ENCODE measurements at regions not wholly inside any gene's neighbourhood (a gene's known extent, or its start where the extent isn't known, plus 50 kb on each side); places are given as distances from the start of the nearest gene placed in this dataset.

GRCh38 chr12:61525331-61525730 is 734.9 kb upstream of the USP15 start:
- Histone ChIP-seq H3K4me3 (ENCODE audit: control insufficient read depth in 2 of 3, extremely low read depth in 1 of 3, insufficient read depth in 2 of 3, low read depth in 1 of 3, low read length in 3 of 3) (no peak overlapping the region), H3K9ac (ENCODE audit: control insufficient read depth, extremely low read depth, insufficient read depth, low read length) (no peak overlapping the region), H3K4me1 (ENCODE audit: control insufficient read depth, extremely low read depth, insufficient read depth, low read length) (no peaks in the 10 kb centered on the region), H2AFZ (ENCODE audit: control insufficient read depth, low read length) (no peak overlapping the region), H3K4me2 (ENCODE audit: control insufficient read depth, extremely low read depth, insufficient read depth, low read depth, low read length) (no peak overlapping the region), H3K79me2 (ENCODE audit: control insufficient read depth, insufficient read depth, low read length) (no peaks in the 10 kb centered on the region), H3K36me3 (ENCODE audit: control insufficient read depth in 2 of 2, extremely low read depth in 1 of 2, insufficient read depth in 2 of 2, low read length in 2 of 2) (no peaks in the 10 kb centered on the region), H3K27ac (ENCODE audit: control insufficient read depth, insufficient read depth, low read length) (no peak overlapping the region), H3K9me1 (ENCODE audit: control insufficient read depth, extremely low read depth, insufficient read depth, low read length) (no peaks in the 10 kb centered on the region), H3K27me3 (ENCODE audit: control insufficient read depth, extremely low read depth, insufficient read depth, low read length) (no peaks in the 10 kb centered on the region), H4K20me1 (ENCODE audit: control insufficient read depth, extremely low read depth, insufficient read depth, low read length) (no peaks in the 10 kb centered on the region), H3K9me3 (ENCODE audit: control insufficient read depth, low read depth, low read length) (no peaks in the 10 kb centered on the region)
- dilution Hi-C loops (cut with MboI; ENCODE audit: extremely low pct_ligation_motif_present, low sequenced_read_pairs) = no loop called here
- TF ChIP-seq EZH2 (IDR thresholded peaks at IDR 0.05; ENCODE audit: low read length) (no peak), CTCF (optimal IDR thresholded peaks at IDR 0.05 in 1 of 3, IDR thresholded peaks at IDR 0.05 in 1 of 3, conservative IDR thresholded peaks at IDR 0.05 in 1 of 3; ENCODE audit: extremely low read depth in 1 of 3, insufficient read depth in 2 of 3, low read length in 3 of 3) (no peak)
- no peak for FAIRE-seq
- DNase-seq (ENCODE audit: low read depth, low spot score) = no peak

- TF ChIP-seq CTCF (optimal IDR thresholded peaks at IDR 0.05 in 1 of 3, IDR thresholded peaks at IDR 0.05 in 1 of 3, conservative IDR thresholded peaks at IDR 0.05 in 1 of 3; ENCODE audit: extremely low read depth in 1 of 3, insufficient read depth in 2 of 3, low read length in 3 of 3) (no peak), EZH2 (IDR thresholded peaks at IDR 0.05; ENCODE audit: low read length) (no peak)
- no peak for DNase-seq (ENCODE audit: low read depth, low spot score)
- Histone ChIP-seq H3K79me2 (ENCODE audit: control insufficient read depth, insufficient read depth, low read length) (no peaks in the 10 kb centered on the region), H2AFZ (ENCODE audit: control insufficient read depth, low read length) (no peak overlapping the region), H3K9ac (ENCODE audit: control insufficient read depth, extremely low read depth, insufficient read depth, low read length) (no peak overlapping the region), H4K20me1 (ENCODE audit: control insufficient read depth, extremely low read depth, insufficient read depth, low read length) (no peaks in the 10 kb centered on the region), H3K9me3 (ENCODE audit: control insufficient read depth, low read depth, low read length) (no peaks in the 10 kb centered on the region), H3K4me2 (ENCODE audit: control insufficient read depth, extremely low read depth, insufficient read depth, low read depth, low read length) (no peak overlapping the region), H3K4me1 (ENCODE audit: control insufficient read depth, extremely low read depth, insufficient read depth, low read length) (no peaks in the 10 kb centered on the region), H3K27ac (ENCODE audit: control insufficient read depth, insufficient read depth, low read length) (no peak overlapping the region), H3K4me3 (ENCODE audit: control insufficient read depth in 2 of 3, extremely low read depth in 1 of 3, insufficient read depth in 2 of 3, low read depth in 1 of 3, low read length in 3 of 3) (no peak overlapping the region), H3K36me3 (ENCODE audit: control insufficient read depth in 2 of 2, extremely low read depth in 1 of 2, insufficient read depth in 2 of 2, low read length in 2 of 2) (no peaks in the 10 kb centered on the region), H3K27me3 (ENCODE audit: control insufficient read depth, extremely low read depth, insufficient read depth, low read length) (no peaks in the 10 kb centered on the region), H3K9me1 (ENCODE audit: control insufficient read depth, extremely low read depth, insufficient read depth, low read length) (no peaks in the 10 kb centered on the region)
- FAIRE-seq = no peak
- dilution Hi-C loops (cut with MboI; ENCODE audit: extremely low pct_ligation_motif_present, low sequenced_read_pairs) = no loop called here
Measured at GRCh38 chr12:61530456-61530855, 729.7 kb upstream of the USP15 start.
